Natural killer cell (primary cell): ENCODE measurements at regions not wholly inside any gene's neighbourhood (a gene's known extent, or its start where the extent isn't known, plus 50 kb on each side); places are given as distances from the start of the nearest gene placed in this dataset.

Experiments used
- ATAC-seq, 3 donors: fragments of 150-1000 bp in 2 of 3; fragments of 200-7000 bp in 1 of 3; cut with Tn5 transposase; 1 replicate in 1 of 3; 2 replicates in 2 of 3; pipeline ENCODE4 v1.10.0; 2021; ENCODE audit warnings: mild to moderate bottlenecking in 2 of 3, moderate library complexity in 2 of 3
- DNase-seq, 2 donors: peaks; one replicate each; pipeline versions ENCODE4 v3.0.0 to v3.0.0-alpha.2; 2013 to 2021; ENCODE audit warnings: mixed read lengths in 1 of 2
- H3K27ac ChIP-seq: one replicate; pipeline ENCODE4 v1.5.1; 2013; ENCODE audit warnings: mild to moderate bottlenecking, low read length
- H3K27me3 ChIP-seq: one replicate; pipeline ENCODE4 v1.6.1; 2013; ENCODE audit warnings: low read length; ENCODE audit not compliant: control insufficient read depth, insufficient read depth
- H3K36me3 ChIP-seq: one replicate; pipeline ENCODE4 v1.6.1; 2013; ENCODE audit warnings: low read length; ENCODE audit not compliant: control insufficient read depth, insufficient read depth
- H3K4me1 ChIP-seq: one replicate; pipeline ENCODE4 v1.6.1; 2013; ENCODE audit warnings: low read length; ENCODE audit not compliant: control insufficient read depth, insufficient read depth
- H3K4me3 ChIP-seq: one replicate; pipeline ENCODE4 v1.5.1; 2013; ENCODE audit warnings: low read length
- H3K9me3 ChIP-seq: one replicate; pipeline ENCODE4 v1.6.1; 2013; ENCODE audit warnings: low read length; ENCODE audit not compliant: control insufficient read depth, insufficient read depth
- H3K27ac Mint-ChIP-seq, 2 donors: one replicate each; pipeline ENCODE4 v1.8.0; 2022; ENCODE audit warnings: mild to moderate bottlenecking in 2 of 2, mixed read lengths in 2 of 2, moderate library complexity in 1 of 2
- H3K27me3 Mint-ChIP-seq, 2 donors: one replicate each; pipeline ENCODE4 v1.8.0; 2022; ENCODE audit warnings: low read depth in 2 of 2, mixed read lengths in 2 of 2
- H3K36me3 Mint-ChIP-seq: one replicate; pipeline ENCODE4 v1.8.0; 2022; ENCODE audit warnings: mixed read lengths
- H3K4me1 Mint-ChIP-seq, 2 donors: one replicate each; pipeline ENCODE4 v1.8.0; 2022; ENCODE audit warnings: mixed read lengths in 2 of 2
- H3K4me3 Mint-ChIP-seq: one replicate; pipeline ENCODE4 v1.8.0; 2022; ENCODE audit warnings: mild to moderate bottlenecking, moderate library complexity, mixed read lengths
- H3K9me3 Mint-ChIP-seq, 2 donors: one replicate each; pipeline ENCODE4 v1.8.0; 2022; ENCODE audit warnings: mixed read lengths in 2 of 2
- CTCF ChIP-seq: fragments of 200-600 bp; IDR thresholded peaks from one replicate; pipeline ENCODE4 v1.8.0; 2022; ENCODE audit warnings: antibody characterized with exemption
- WGBS: methylation state at CpG from one replicate; pipeline ENCODE4 v1.1.7; 2013; ENCODE audit warnings: missing lambda C conversion rate; ENCODE audit not compliant: insufficient coverage; 5-methylcytosine and 5-hydroxymethylcytosine counted together
- intact Hi-C: fragments of 100-400 bp; cut with micrococcal nuclease; formaldehyde crosslinking; loops from one replicate; pipeline ENCODE4 v1.14.2; 2022

GRCh38 chr22:22032099-22032905 lies 49.7 kb upstream of the TOP3B start:
- no peaks in the 10 kb centered on the region for H3K4me1 Mint-ChIP-seq
- intact Hi-C loops = no loop called here
- H3K27me3 ChIP-seq = no peaks in the 10 kb centered on the region
- H3K27me3 Mint-ChIP-seq = peaks cover 4 to 15% of the 10 kb centered on the region in 2 donors
- H3K36me3 Mint-ChIP-seq = no peaks in the 10 kb centered on the region
- WGBS = 65% methylated on average over 4 of the region's 4 CpGs
- no peaks in the 10 kb centered on the region for H3K9me3 ChIP-seq
- ATAC-seq (no peak), DNase-seq (no peak)
- no peak overlapping the region for H3K4me3 ChIP-seq
- H3K9me3 Mint-ChIP-seq = no peaks in the 10 kb centered on the region
- H3K27ac ChIP-seq = no peak overlapping the region
- TF ChIP-seq CTCF = no peak
- no peak overlapping the region for H3K27ac Mint-ChIP-seq
- peaks cover 9% of the 10 kb centered on the region for H3K4me1 ChIP-seq
- H3K36me3 ChIP-seq = no peaks in the 10 kb centered on the region
- no peak overlapping the region for H3K4me3 Mint-ChIP-seq
